GM12864 (cell line): ENCODE measurements at regions not wholly inside any gene's neighbourhood (a gene's known extent, or its start where the extent isn't known, plus 50 kb on each side); places are given as distances from the start of the nearest gene placed in this dataset.

ENCODE experiments used
- DNase-seq: peaks from one replicate; pipeline ENCODE4 v3.0.0-alpha.2; 2011; ENCODE audit warnings: low read depth
- H3K4me3 ChIP-seq: 2 replicates; pipeline ENCODE4 v1.5.1; 2011; ENCODE audit warnings: mild to moderate bottlenecking, low read depth, low read length, control low read depth
- CTCF ChIP-seq: IDR thresholded peaks from 2 replicates; pipeline ENCODE4 v1.5.1; 2011; ENCODE audit warnings: low read depth, mild to moderate bottlenecking, moderate library complexity, low read length, control low read depth, inconsistent platforms; ENCODE audit errors: missing control alignments

- DNase-seq, result no peak
- no peak for TF ChIP-seq CTCF
Measured at GRCh38 chr16:22618842-22619241, 108.2 kb downstream of the NPIPB5 start.

GRCh38 chr16:22621586-22622155 lies 111.0 kb downstream of the NPIPB5 start:
- no peak overlapping the region for H3K4me3 ChIP-seq
- TF ChIP-seq CTCF, result no peak
- no peak for DNase-seq

More at GRCh38 chr16:22618842-22619241, 108.2 kb downstream of the NPIPB5 start:
- H3K4me3 ChIP-seq, result no peak overlapping the region

GRCh38 chr16:22622703-22623102 lies 112.0 kb downstream of the NPIPB5 start:
- no peak for DNase-seq
- no peak for TF ChIP-seq CTCF
- no peak overlapping the region for H3K4me3 ChIP-seq

- no peak for TF ChIP-seq CTCF
- no peak for DNase-seq
- H3K4me3 ChIP-seq, result no peak overlapping the region
Measured at GRCh38 chr16:22623351-22623781, 112.7 kb downstream of the NPIPB5 start.

- DNase-seq, result no peak
- no peak for TF ChIP-seq CTCF
- H3K4me3 ChIP-seq, result no peak overlapping the region
Measured at GRCh38 chr16:22624038-22624799, 113.5 kb downstream of the NPIPB5 start.

- TF ChIP-seq CTCF, result no peak
- no peak for DNase-seq
- no peak overlapping the region for H3K4me3 ChIP-seq
Measured at GRCh38 chr16:22624800-22625533, 114.3 kb downstream of the NPIPB5 start.
